SU-DHL-6 (cell line): ENCODE measurements at regions not wholly inside any gene's neighbourhood (a gene's known extent, or its start where the extent isn't known, plus 50 kb on each side); places are given as distances from the start of the nearest gene placed in this dataset.

Source experiments
- H2AFZ ChIP-seq: fragments of 200-600 bp; sonication (generic); 2 replicates; pipeline ENCODE4 v1.6.1; 2014; ENCODE audit warnings: low read depth, mild to moderate bottlenecking, moderate library complexity, mixed read lengths, antibody characterized with exemption, low read length; ENCODE audit not compliant: severe bottlenecking
- H3F3A ChIP-seq: fragments of 200-600 bp; shearing (Covaris generic); 2 replicates; pipeline ENCODE4 v1.6.0; 2016; ENCODE audit warnings: antibody characterized with exemption, mild to moderate bottlenecking; ENCODE audit not compliant: insufficient read depth
- H3K27ac ChIP-seq: fragments of 200-600 bp; sonication (generic); 2 replicates; pipeline ENCODE4 v1.5.1; 2016; ENCODE audit warnings: low read depth, mild to moderate bottlenecking, low read length, moderate library complexity, mixed read lengths
- H3K27me3 ChIP-seq: fragments of 200-600 bp; sonication (generic), shearing (Covaris generic); 2 replicates; pipeline ENCODE4 v1.6.0; 2014; ENCODE audit warnings: mild to moderate bottlenecking, low read length
- H3K36me3 ChIP-seq: fragments of 200-600 bp; sonication (generic); 2 replicates; pipeline ENCODE4 v1.6.1; 2014; ENCODE audit warnings: mild to moderate bottlenecking, low read length, mixed read lengths
- H3K4me2 ChIP-seq: fragments of 300-600, 200-600 bp; shearing (Covaris generic), sonication (generic); 2 replicates; pipeline ENCODE4 v1.6.0; 2014; ENCODE audit warnings: low read length, low read depth, mild to moderate bottlenecking; ENCODE audit not compliant: poor library complexity, severe bottlenecking
- H3K4me3 ChIP-seq: fragments of 200-600 bp; sonication (generic); 2 replicates; pipeline ENCODE4 v1.5.1; 2014; ENCODE audit warnings: antibody characterized with exemption, low read length, mild to moderate bottlenecking, mixed read lengths; ENCODE audit not compliant: insufficient read depth, poor library complexity, severe bottlenecking
- H3K79me2 ChIP-seq: fragments of 200-600 bp; sonication (generic); 2 replicates; pipeline ENCODE4 v1.6.1; 2014; ENCODE audit warnings: mild to moderate bottlenecking, low read length, moderate library complexity; ENCODE audit not compliant: insufficient read depth
- H3K9ac ChIP-seq: fragments of 200-600 bp; sonication (generic); 2 replicates; pipeline ENCODE4 v1.7.0; 2014; ENCODE audit warnings: mild to moderate bottlenecking, low read length
- H3K9me2 ChIP-seq: fragments of 200-600 bp; sonication (generic); replicated peaks from 2 replicates; pipeline ENCODE4 v1.6.1; 2014; ENCODE audit warnings: low read length; ENCODE audit not compliant: insufficient read depth
- H3K9me3 ChIP-seq: fragments of 200-600 bp; sonication (generic); 2 replicates; pipeline ENCODE4 v1.6.1; 2014; ENCODE audit warnings: low read length, mixed read lengths; ENCODE audit not compliant: insufficient read depth
- H4K20me1 ChIP-seq: fragments of 200-600 bp; sonication (generic); 2 replicates; pipeline ENCODE4 v1.6.1; 2014; ENCODE audit warnings: low read depth, mild to moderate bottlenecking, antibody characterized with exemption, low read length, moderate library complexity, mixed read lengths
- EZH2phosphoT487 ChIP-seq: fragments of 200-600 bp; sonication (generic), shearing (Covaris generic); conservative IDR thresholded peaks from 2 replicates; pipeline ENCODE4 v1.6.1; 2018; ENCODE audit warnings: mild to moderate bottlenecking, antibody characterized with exemption, low read length, moderate library complexity, mixed read lengths
- TF ChIP-seq, protein P1 (sequence below): fragments of 200-600 bp; sonication (generic); IDR thresholded peaks from one replicate; pipeline ENCODE4 v1.5.1; 2017; ENCODE audit warnings: antibody characterized with exemption, mild to moderate bottlenecking, low read length, moderate library complexity; ENCODE audit not compliant: insufficient read depth, poor library complexity, severe bottlenecking

DNA sequence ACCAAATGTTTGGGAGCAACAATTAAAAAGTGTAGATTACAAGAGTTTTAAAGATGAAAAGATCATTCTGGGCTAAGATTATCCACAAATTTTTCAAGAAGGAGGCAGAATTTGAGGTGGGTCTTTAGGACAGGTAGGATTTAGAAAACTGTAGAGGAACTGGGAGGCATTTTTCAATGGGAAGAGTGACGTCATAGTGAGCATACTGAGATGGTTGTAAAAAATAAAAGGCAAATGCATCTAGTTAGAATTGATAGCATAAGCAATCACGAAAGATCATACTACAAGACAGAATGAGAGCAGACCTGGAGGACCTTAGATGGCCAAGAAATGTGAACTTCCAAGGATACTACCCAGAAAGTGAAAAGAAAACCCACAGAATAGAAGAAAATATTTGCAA lies 131.6 kb upstream of the G2E3 start:
- Histone ChIP-seq H2AFZ (no peak overlapping the region), H3F3A (no peaks in the 10 kb centered on the region), H3K9me2 (no peaks in the 10 kb centered on the region), H3K27ac (no peak overlapping the region), H3K9ac (no peak overlapping the region), H4K20me1 (no peaks in the 10 kb centered on the region), H3K36me3 (no peaks in the 10 kb centered on the region), H3K4me3 (no peak overlapping the region), H3K9me3 (no peaks in the 10 kb centered on the region), H3K4me2 (no peak overlapping the region), H3K27me3 (no peaks in the 10 kb centered on the region), H3K79me2 (no peaks in the 10 kb centered on the region)
- TF ChIP-seq EZH2phosphoT487 = no peak
- TF ChIP-seq, protein P1, sequence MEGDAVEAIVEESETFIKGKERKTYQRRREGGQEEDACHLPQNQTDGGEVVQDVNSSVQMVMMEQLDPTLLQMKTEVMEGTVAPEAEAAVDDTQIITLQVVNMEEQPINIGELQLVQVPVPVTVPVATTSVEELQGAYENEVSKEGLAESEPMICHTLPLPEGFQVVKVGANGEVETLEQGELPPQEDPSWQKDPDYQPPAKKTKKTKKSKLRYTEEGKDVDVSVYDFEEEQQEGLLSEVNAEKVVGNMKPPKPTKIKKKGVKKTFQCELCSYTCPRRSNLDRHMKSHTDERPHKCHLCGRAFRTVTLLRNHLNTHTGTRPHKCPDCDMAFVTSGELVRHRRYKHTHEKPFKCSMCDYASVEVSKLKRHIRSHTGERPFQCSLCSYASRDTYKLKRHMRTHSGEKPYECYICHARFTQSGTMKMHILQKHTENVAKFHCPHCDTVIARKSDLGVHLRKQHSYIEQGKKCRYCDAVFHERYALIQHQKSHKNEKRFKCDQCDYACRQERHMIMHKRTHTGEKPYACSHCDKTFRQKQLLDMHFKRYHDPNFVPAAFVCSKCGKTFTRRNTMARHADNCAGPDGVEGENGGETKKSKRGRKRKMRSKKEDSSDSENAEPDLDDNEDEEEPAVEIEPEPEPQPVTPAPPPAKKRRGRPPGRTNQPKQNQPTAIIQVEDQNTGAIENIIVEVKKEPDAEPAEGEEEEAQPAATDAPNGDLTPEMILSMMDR = no peak

- Histone ChIP-seq H3K79me2 (no peaks in the 10 kb centered on the region), H3K9ac (no peak overlapping the region), H2AFZ (no peak overlapping the region), H3K9me3 (no peaks in the 10 kb centered on the region), H3K27me3 (no peaks in the 10 kb centered on the region), H3F3A (no peaks in the 10 kb centered on the region), H3K4me3 (no peak overlapping the region), H3K4me2 (no peak overlapping the region), H3K27ac (no peak overlapping the region), H3K9me2 (no peaks in the 10 kb centered on the region), H4K20me1 (no peaks in the 10 kb centered on the region), H3K36me3 (no peaks in the 10 kb centered on the region)
- TF ChIP-seq, protein P1 = no peak
- no peak for TF ChIP-seq EZH2phosphoT487
These were observed 131.1 kb upstream of the G2E3 start for GRCh38 chr14:30427846-30428245.

- H3K9me3 ChIP-seq = no peaks in the 10 kb centered on the region
- no peaks in the 10 kb centered on the region for H4K20me1 ChIP-seq
- no peaks in the 10 kb centered on the region for H3K36me3 ChIP-seq
- no peaks in the 10 kb centered on the region for H3K9me2 ChIP-seq
- TF ChIP-seq EZH2phosphoT487 = no peak
- TF ChIP-seq, protein P1 = no peak
- no peaks in the 10 kb centered on the region for H3K79me2 ChIP-seq
- no peak overlapping the region for H3K9ac ChIP-seq
- H2AFZ ChIP-seq = no peak overlapping the region
- no peaks in the 10 kb centered on the region for H3F3A ChIP-seq
- no peak overlapping the region for H3K4me3 ChIP-seq
- H3K27ac ChIP-seq = no peak overlapping the region
- H3K4me2 ChIP-seq = no peak overlapping the region
- H3K27me3 ChIP-seq = no peaks in the 10 kb centered on the region
These were observed 127.4 kb upstream of the G2E3 start for GRCh38 chr14:30431552-30431951.
